ENCODE measurements at regions not wholly inside any gene's neighbourhood (a gene's known extent, or its start where the extent isn't known, plus 50 kb on each side); places are given as distances from the start of the nearest gene placed in this dataset.

DNA sequence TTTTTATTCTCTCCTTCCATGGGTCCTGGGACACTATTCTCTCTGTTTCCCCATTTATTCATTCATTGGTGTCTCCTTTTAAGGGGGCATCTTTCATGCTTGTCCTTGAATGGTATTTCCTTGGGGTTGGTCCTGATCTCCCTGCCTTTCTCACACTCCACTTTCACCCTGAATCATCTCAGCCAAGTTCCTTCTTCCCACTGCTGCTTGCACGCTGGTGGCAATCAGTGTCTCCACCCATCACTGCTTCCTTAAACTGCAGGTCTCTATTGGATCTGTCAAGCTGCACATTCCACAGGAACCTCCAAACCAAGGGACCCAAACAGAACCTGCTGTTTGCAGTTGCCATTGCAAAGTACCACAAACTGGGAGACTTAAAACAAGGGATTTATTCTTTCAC lies 89.3 kb upstream of the SDK2 start:
- no peak overlapping the region for H3K4me3 ChIP-seq (ENCODE audit: low read length)
- H3K36me3 ChIP-seq (ENCODE audit: insufficient read depth, low read length) = no peaks in the 10 kb centered on the region
- no peak overlapping the region for H3K9ac ChIP-seq (ENCODE audit: low read length)
- H3K9me3 ChIP-seq (ENCODE audit: low read length) = no peaks in the 10 kb centered on the region
- no peak for TF ChIP-seq TAF1 (IDR thresholded peaks at IDR 0.05; ENCODE audit: low read depth)
- TF ChIP-seq MXI1 (conservative IDR thresholded peaks at IDR 0.05; ENCODE audit: poor library complexity, severe bottlenecking) = no peak
- TF ChIP-seq SMC3 (conservative IDR thresholded peaks at IDR 0.05; ENCODE audit: poor library complexity) = no peak
- TF ChIP-seq, protein P1, sequence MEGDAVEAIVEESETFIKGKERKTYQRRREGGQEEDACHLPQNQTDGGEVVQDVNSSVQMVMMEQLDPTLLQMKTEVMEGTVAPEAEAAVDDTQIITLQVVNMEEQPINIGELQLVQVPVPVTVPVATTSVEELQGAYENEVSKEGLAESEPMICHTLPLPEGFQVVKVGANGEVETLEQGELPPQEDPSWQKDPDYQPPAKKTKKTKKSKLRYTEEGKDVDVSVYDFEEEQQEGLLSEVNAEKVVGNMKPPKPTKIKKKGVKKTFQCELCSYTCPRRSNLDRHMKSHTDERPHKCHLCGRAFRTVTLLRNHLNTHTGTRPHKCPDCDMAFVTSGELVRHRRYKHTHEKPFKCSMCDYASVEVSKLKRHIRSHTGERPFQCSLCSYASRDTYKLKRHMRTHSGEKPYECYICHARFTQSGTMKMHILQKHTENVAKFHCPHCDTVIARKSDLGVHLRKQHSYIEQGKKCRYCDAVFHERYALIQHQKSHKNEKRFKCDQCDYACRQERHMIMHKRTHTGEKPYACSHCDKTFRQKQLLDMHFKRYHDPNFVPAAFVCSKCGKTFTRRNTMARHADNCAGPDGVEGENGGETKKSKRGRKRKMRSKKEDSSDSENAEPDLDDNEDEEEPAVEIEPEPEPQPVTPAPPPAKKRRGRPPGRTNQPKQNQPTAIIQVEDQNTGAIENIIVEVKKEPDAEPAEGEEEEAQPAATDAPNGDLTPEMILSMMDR (IDR thresholded peaks at IDR 0.05; ENCODE audit: poor library complexity, severe bottlenecking) = no peak
- no peak for TF ChIP-seq POLR2AphosphoS5 (IDR thresholded peaks at IDR 0.05)
- no peak for TF ChIP-seq RAD21 (conservative IDR thresholded peaks at IDR 0.05)
- TF ChIP-seq EZH2 (IDR thresholded peaks at IDR 0.05; ENCODE audit: borderline replicate concordance, insufficient read depth, low read length, poor library complexity, severe bottlenecking) = no peak
- TF ChIP-seq, protein P2, sequence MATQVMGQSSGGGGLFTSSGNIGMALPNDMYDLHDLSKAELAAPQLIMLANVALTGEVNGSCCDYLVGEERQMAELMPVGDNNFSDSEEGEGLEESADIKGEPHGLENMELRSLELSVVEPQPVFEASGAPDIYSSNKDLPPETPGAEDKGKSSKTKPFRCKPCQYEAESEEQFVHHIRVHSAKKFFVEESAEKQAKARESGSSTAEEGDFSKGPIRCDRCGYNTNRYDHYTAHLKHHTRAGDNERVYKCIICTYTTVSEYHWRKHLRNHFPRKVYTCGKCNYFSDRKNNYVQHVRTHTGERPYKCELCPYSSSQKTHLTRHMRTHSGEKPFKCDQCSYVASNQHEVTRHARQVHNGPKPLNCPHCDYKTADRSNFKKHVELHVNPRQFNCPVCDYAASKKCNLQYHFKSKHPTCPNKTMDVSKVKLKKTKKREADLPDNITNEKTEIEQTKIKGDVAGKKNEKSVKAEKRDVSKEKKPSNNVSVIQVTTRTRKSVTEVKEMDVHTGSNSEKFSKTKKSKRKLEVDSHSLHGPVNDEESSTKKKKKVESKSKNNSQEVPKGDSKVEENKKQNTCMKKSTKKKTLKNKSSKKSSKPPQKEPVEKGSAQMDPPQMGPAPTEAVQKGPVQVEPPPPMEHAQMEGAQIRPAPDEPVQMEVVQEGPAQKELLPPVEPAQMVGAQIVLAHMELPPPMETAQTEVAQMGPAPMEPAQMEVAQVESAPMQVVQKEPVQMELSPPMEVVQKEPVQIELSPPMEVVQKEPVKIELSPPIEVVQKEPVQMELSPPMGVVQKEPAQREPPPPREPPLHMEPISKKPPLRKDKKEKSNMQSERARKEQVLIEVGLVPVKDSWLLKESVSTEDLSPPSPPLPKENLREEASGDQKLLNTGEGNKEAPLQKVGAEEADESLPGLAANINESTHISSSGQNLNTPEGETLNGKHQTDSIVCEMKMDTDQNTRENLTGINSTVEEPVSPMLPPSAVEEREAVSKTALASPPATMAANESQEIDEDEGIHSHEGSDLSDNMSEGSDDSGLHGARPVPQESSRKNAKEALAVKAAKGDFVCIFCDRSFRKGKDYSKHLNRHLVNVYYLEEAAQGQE (IDR thresholded peaks at IDR 0.05; ENCODE audit: borderline replicate concordance) = no peak
- no peak for TF ChIP-seq EP300 (conservative IDR thresholded peaks at IDR 0.05; ENCODE audit: poor library complexity, severe bottlenecking)
- H3K4me2 ChIP-seq (ENCODE audit: low read length) = no peak overlapping the region
- no peaks in the 10 kb centered on the region for H3K27me3 ChIP-seq (ENCODE audit: insufficient read depth, low read depth, low read length)
- H4K20me1 ChIP-seq (ENCODE audit: insufficient read depth) = no peaks in the 10 kb centered on the region
- H3K27ac ChIP-seq (ENCODE audit: low read length) = no peak overlapping the region
- no peaks in the 10 kb centered on the region for H3K79me2 ChIP-seq (replicated peaks; ENCODE audit: insufficient read depth, low read length)
- no peaks in the 10 kb centered on the region for H3K9me2 ChIP-seq (ENCODE audit: insufficient read depth, low read length)
- H2AFZ ChIP-seq (ENCODE audit: low read depth, low read length) = no peak overlapping the region
- no peaks in the 10 kb centered on the region for H3F3A ChIP-seq (ENCODE audit: insufficient read depth, low read length, poor library complexity, severe bottlenecking)

DNA sequence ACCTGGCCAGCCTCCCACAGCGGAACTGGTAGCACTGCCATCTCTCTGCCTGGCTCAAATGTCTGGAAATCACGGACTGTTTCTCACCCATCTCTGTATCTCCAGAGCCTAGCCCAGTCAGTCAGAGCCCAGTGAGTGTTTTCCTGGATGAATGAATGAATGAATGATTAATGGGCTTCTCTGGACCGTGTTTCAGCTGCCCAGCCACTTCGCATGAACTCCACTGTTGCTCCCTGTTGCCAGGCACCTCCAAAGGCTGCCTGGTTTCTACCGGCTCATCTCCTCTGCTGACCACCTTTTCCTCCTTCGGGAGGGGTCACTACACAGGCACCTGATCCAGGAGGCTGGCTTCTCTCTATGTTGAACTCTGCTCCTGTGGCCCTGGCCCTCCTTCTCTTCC lies 91.0 kb upstream of the SDK2 start:
- H3K4me2 ChIP-seq (ENCODE audit: low read length) = no peak overlapping the region
- H3K27ac ChIP-seq (ENCODE audit: low read length) = no peak overlapping the region
- no peaks in the 10 kb centered on the region for H3F3A ChIP-seq (ENCODE audit: insufficient read depth, low read length, poor library complexity, severe bottlenecking)
- H3K27me3 ChIP-seq (ENCODE audit: insufficient read depth, low read depth, low read length) = no peaks in the 10 kb centered on the region
- no peaks in the 10 kb centered on the region for H3K79me2 ChIP-seq (replicated peaks; ENCODE audit: insufficient read depth, low read length)
- no peaks in the 10 kb centered on the region for H4K20me1 ChIP-seq (ENCODE audit: insufficient read depth)
- H3K9ac ChIP-seq (ENCODE audit: low read length) = no peak overlapping the region
- H3K9me2 ChIP-seq (ENCODE audit: insufficient read depth, low read length) = no peaks in the 10 kb centered on the region
- TF ChIP-seq POLR2AphosphoS5 (IDR thresholded peaks at IDR 0.05) = no peak
- TF ChIP-seq TAF1 (IDR thresholded peaks at IDR 0.05; ENCODE audit: low read depth) = no peak
- no peak for TF ChIP-seq EP300 (conservative IDR thresholded peaks at IDR 0.05; ENCODE audit: poor library complexity, severe bottlenecking)
- TF ChIP-seq, protein P2 (IDR thresholded peaks at IDR 0.05; ENCODE audit: borderline replicate concordance) = no peak
- TF ChIP-seq, protein P1 (IDR thresholded peaks at IDR 0.05; ENCODE audit: poor library complexity, severe bottlenecking) = no peak
- TF ChIP-seq SMC3 (conservative IDR thresholded peaks at IDR 0.05; ENCODE audit: poor library complexity) = no peak
- no peak for TF ChIP-seq MXI1 (conservative IDR thresholded peaks at IDR 0.05; ENCODE audit: poor library complexity, severe bottlenecking)
- no peak for TF ChIP-seq EZH2 (IDR thresholded peaks at IDR 0.05; ENCODE audit: borderline replicate concordance, insufficient read depth, low read length, poor library complexity, severe bottlenecking)
- TF ChIP-seq RAD21 (conservative IDR thresholded peaks at IDR 0.05) = no peak
- H2AFZ ChIP-seq (ENCODE audit: low read depth, low read length) = no peak overlapping the region
- no peaks in the 10 kb centered on the region for H3K36me3 ChIP-seq (ENCODE audit: insufficient read depth, low read length)
- H3K4me3 ChIP-seq (ENCODE audit: low read length) = no peak overlapping the region
- no peaks in the 10 kb centered on the region for H3K9me3 ChIP-seq (ENCODE audit: low read length)

Measured in neural cell (in vitro differentiated cells).